GM23338 (cell line): ENCODE measurements at regions not wholly inside any gene's neighbourhood (a gene's known extent, or its start where the extent isn't known, plus 50 kb on each side); places are given as distances from the start of the nearest gene placed in this dataset.

Experiments
- ATAC-seq: fragments of 200-7000 bp; cut with Tn5 transposase; 3 replicates; pipeline ENCODE4 v1.9.1; 2020
- DNase-seq: peaks from one replicate; pipeline ENCODE4 v3.0.0-alpha.2; 2015; ENCODE audit warnings: low spot score
- H2AFZ ChIP-seq: fragments of 200-600 bp; sonication (generic); 2 replicates; pipeline ENCODE4 v1.8.0; 2016; ENCODE audit warnings: antibody characterized with exemption, mild to moderate bottlenecking, moderate library complexity
- H3F3A ChIP-seq: fragments of 200-600 bp; sonication (generic); replicated peaks from 2 replicates; pipeline ENCODE4 v1.8.0; 2017; ENCODE audit warnings: antibody characterized with exemption, mixed run types, low read depth
- H3K27ac ChIP-seq: fragments of 200-600 bp; sonication (generic); 2 replicates; pipeline ENCODE4 v1.6.1; 2016; ENCODE audit warnings: low read depth
- H3K27me3 ChIP-seq: fragments of 200-600 bp; sonication (generic); 2 replicates; pipeline ENCODE4 v1.8.0; 2016; ENCODE audit warnings: mild to moderate bottlenecking, mixed run types, moderate library complexity; ENCODE audit not compliant: insufficient read depth
- H3K36me3 ChIP-seq: fragments of 200-600 bp; sonication (generic); 2 replicates; pipeline ENCODE4 v1.8.0; 2016; ENCODE audit warnings: mild to moderate bottlenecking; ENCODE audit not compliant: insufficient read depth
- H3K4me1 ChIP-seq: fragments of 200-600 bp; sonication (generic); 2 replicates; pipeline ENCODE4 v1.8.0; 2016; ENCODE audit warnings: mild to moderate bottlenecking, moderate library complexity; ENCODE audit not compliant: insufficient read depth
- H3K4me2 ChIP-seq: fragments of 200-600 bp; sonication (generic); 2 replicates; pipeline ENCODE4 v1.7.1; 2017; ENCODE audit warnings: mixed run types
- H3K4me3 ChIP-seq: fragments of 200-600 bp; sonication (generic); 2 replicates; pipeline ENCODE4 v1.6.1; 2016; ENCODE audit warnings: mixed run types
- H3K79me2 ChIP-seq: fragments of 200-600 bp; sonication (generic); replicated peaks from 2 replicates; pipeline ENCODE4 v1.8.0; 2017; ENCODE audit warnings: mild to moderate bottlenecking; ENCODE audit not compliant: insufficient read depth
- H3K9me2 ChIP-seq: fragments of 200-600 bp; sonication (generic); 2 replicates; pipeline ENCODE4 v1.8.0; 2017; ENCODE audit not compliant: insufficient read depth
- H4K20me1 ChIP-seq: fragments of 200-600 bp; sonication (generic); replicated peaks from 2 replicates; pipeline ENCODE4 v1.8.0; 2017; ENCODE audit warnings: mild to moderate bottlenecking; ENCODE audit not compliant: insufficient read depth
- H3K27ac Mint-ChIP-seq: 2 replicates; pipeline ENCODE4 v1.8.0; 2020; ENCODE audit warnings: inconsistent platforms, mild to moderate bottlenecking, moderate library complexity, mixed read lengths
- H3K27me3 Mint-ChIP-seq: 3 replicates; pipeline ENCODE4 v1.8.0; 2022; ENCODE audit warnings: low read depth, mild to moderate bottlenecking, moderate library complexity, mixed read lengths, inconsistent platforms; ENCODE audit not compliant: insufficient read depth, poor library complexity
- H3K36me3 Mint-ChIP-seq: 3 replicates; pipeline ENCODE4 v1.8.0; 2021; ENCODE audit warnings: low read depth, mild to moderate bottlenecking, inconsistent platforms, moderate library complexity, mixed read lengths
- H3K4me1 Mint-ChIP-seq: 3 replicates; pipeline ENCODE4 v1.8.0; 2020; ENCODE audit warnings: mild to moderate bottlenecking, inconsistent platforms, mixed read lengths
- H3K4me3 Mint-ChIP-seq: 3 replicates; pipeline ENCODE4 v1.8.0; 2021; ENCODE audit warnings: moderate library complexity, mild to moderate bottlenecking, inconsistent platforms, mixed read lengths
- H3K9me3 Mint-ChIP-seq: 3 replicates; pipeline ENCODE4 v1.8.0; 2020; ENCODE audit warnings: moderate library complexity, mild to moderate bottlenecking, inconsistent platforms, mixed read lengths
- CREB1 ChIP-seq: fragments of 250-450 bp; sonication (Bioruptor Pico); IDR thresholded peaks from 2 replicates; pipeline ENCODE4 v1.5.0; 2020; ENCODE audit warnings: low read depth, mild to moderate bottlenecking, moderate library complexity
- EZH2phosphoT487 ChIP-seq: fragments of 200-600 bp; sonication (generic); IDR thresholded peaks from one replicate; pipeline ENCODE4 v1.8.1; 2018; ENCODE audit warnings: antibody characterized with exemption; ENCODE audit not compliant: unreplicated experiment
- STAT1 ChIP-seq: IDR thresholded peaks from one replicate; pipeline ENCODE4 v1.6.1; 2016; ENCODE audit warnings: antibody characterized with exemption; ENCODE audit not compliant: unreplicated experiment
- ZNF462 ChIP-seq: fragments of 250-450 bp; sonication (Bioruptor Pico); IDR thresholded peaks from 2 replicates; pipeline ENCODE4 v1.5.0; 2020; ENCODE audit warnings: mild to moderate bottlenecking, moderate library complexity
- TF ChIP-seq, protein P1 (sequence below): IDR thresholded peaks from 2 replicates; pipeline ENCODE4 v1.6.1; 2016; ENCODE audit warnings: antibody characterized with exemption

DNA sequence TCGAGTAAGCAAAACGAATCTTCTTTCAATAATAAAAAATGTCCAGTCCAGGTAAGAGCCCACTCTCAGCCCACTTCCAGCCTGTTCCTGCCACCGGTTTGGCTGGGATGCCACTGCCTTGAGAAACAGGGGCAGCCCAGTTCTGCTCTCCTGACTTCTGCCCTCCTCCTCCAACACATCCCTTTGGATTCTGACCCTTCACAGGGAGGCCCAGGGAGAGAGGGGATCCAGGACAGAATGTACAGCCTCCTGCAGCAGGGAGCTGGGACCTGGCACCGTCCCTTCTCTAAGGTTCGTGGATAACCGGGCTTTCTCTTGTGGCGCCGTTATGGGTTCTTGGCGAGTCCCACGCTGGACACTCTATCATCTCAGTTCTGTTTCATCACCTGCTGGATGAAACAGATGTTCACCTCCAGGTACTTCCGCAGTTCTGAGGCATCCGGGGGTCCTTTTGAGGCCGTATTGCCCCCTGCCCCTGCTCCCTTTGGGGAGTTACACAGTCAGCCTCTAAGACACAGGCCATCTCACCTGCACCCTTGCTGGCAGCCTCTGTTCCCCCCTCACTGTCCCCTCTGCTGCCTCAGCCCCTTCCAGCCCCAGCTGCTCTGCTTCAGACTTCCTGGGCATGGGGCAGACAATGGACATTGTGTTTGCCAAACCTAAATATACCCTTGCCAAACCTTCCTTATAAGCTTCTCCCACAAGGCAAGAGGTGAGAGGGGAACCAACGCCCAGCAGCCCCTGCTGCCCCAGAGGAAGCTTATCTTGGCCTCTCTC is 203.8 kb upstream of the ZMIZ1 start (continued):
- TF ChIP-seq, protein P1, sequence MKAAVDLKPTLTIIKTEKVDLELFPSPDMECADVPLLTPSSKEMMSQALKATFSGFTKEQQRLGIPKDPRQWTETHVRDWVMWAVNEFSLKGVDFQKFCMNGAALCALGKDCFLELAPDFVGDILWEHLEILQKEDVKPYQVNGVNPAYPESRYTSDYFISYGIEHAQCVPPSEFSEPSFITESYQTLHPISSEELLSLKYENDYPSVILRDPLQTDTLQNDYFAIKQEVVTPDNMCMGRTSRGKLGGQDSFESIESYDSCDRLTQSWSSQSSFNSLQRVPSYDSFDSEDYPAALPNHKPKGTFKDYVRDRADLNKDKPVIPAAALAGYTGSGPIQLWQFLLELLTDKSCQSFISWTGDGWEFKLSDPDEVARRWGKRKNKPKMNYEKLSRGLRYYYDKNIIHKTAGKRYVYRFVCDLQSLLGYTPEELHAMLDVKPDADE = no peak
- no peak for TF ChIP-seq CREB1
- TF ChIP-seq EZH2phosphoT487 = no peak
- TF ChIP-seq ZNF462 = no peak
- TF ChIP-seq STAT1 = no peak

DNA sequence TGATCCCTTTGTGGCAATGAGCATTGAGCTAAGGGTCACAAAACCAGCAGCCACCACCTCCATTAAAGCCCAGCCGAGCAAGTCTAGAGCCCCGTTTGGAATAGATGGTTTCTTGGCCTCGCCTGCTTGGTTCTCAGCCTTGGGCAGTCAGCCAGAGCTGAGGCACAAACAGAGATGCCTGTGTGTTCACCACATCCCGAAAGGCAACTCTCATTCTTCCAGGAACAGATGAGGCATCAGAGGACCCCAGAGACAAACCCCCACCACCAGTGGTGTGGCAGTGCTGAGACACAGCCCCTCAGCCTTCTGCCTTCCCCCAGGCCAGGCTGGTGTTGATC is 203.3 kb upstream of the ZMIZ1 start:
- H3K36me3 ChIP-seq = no peaks in the 10 kb centered on the region
- no peak overlapping the region for H3K27ac Mint-ChIP-seq

More for the DNA sequence above, 203.3 kb upstream of the ZMIZ1 start:
- H3K4me1 ChIP-seq = no peaks in the 10 kb centered on the region
- Mint-ChIP-seq H3K36me3 (no peaks in the 10 kb centered on the region), H3K27me3 (peaks cover 9% of the 10 kb centered on the region), H3K4me1 (no peaks in the 10 kb centered on the region), H3K4me3 (no peak overlapping the region), H3K9me3 (no peaks in the 10 kb centered on the region; the same call in 2 of the 3 replicates)
- H3K27me3 ChIP-seq = no peaks in the 10 kb centered on the region
- H3K27ac ChIP-seq = no peak overlapping the region
- no peak overlapping the region for H3K4me2 ChIP-seq
- no peak overlapping the region for H3K4me3 ChIP-seq
- no peaks in the 10 kb centered on the region for H3K79me2 ChIP-seq
- TF ChIP-seq CREB1 = no peak
- no peak for TF ChIP-seq ZNF462
- H3F3A ChIP-seq = no peaks in the 10 kb centered on the region
- H4K20me1 ChIP-seq = no peaks in the 10 kb centered on the region
- H3K9me2 ChIP-seq = no peaks in the 10 kb centered on the region
- DNase-seq (no peak), ATAC-seq (no peak)
- H2AFZ ChIP-seq = no peak overlapping the region
